Endothelial cell (in vitro differentiated cells): ENCODE measurements at regions not wholly inside any gene's neighbourhood (a gene's known extent, or its start where the extent isn't known, plus 50 kb on each side); places are given as distances from the start of the nearest gene placed in this dataset.

Source experiments
- DNase-seq: peaks from one replicate; pipeline ENCODE4 v3.0.0; 2021; ENCODE audit warnings: low spot score
- H3K27ac Mint-ChIP-seq: one replicate; pipeline ENCODE4 v1.8.0; 2021; ENCODE audit warnings: mixed read lengths, inconsistent platforms; ENCODE audit not compliant: unreplicated experiment
- H3K27me3 Mint-ChIP-seq: one replicate; pipeline ENCODE4 v1.8.0; 2021; ENCODE audit warnings: mild to moderate bottlenecking, moderate library complexity, mixed read lengths, inconsistent platforms; ENCODE audit not compliant: unreplicated experiment
- H3K36me3 Mint-ChIP-seq: one replicate; pipeline ENCODE4 v1.8.0; 2021; ENCODE audit warnings: mild to moderate bottlenecking, low read depth, mixed read lengths, inconsistent platforms; ENCODE audit not compliant: unreplicated experiment
- H3K4me1 Mint-ChIP-seq: one replicate; pipeline ENCODE4 v1.8.0; 2021; ENCODE audit warnings: mild to moderate bottlenecking, mixed read lengths, inconsistent platforms; ENCODE audit not compliant: unreplicated experiment
- H3K4me3 Mint-ChIP-seq: one replicate; pipeline ENCODE4 v1.8.0; 2021; ENCODE audit warnings: mild to moderate bottlenecking, mixed read lengths, inconsistent platforms; ENCODE audit not compliant: unreplicated experiment
- H3K9me3 Mint-ChIP-seq: one replicate; pipeline ENCODE4 v1.8.0; 2021; ENCODE audit warnings: mixed read lengths, inconsistent platforms; ENCODE audit not compliant: unreplicated experiment
- CTCF ChIP-seq: fragments of 200-600 bp; sonication (generic); IDR thresholded peaks from one replicate; pipeline ENCODE4 v1.5.0; 2021; ENCODE audit warnings: antibody characterized with exemption; ENCODE audit not compliant: unreplicated experiment

GRCh38 chrX:131782646-131783045 is 238.8 kb downstream of the OR13H1 start:
- Mint-ChIP-seq H3K36me3 (peaks cover 5% of the 10 kb centered on the region), H3K4me3 (no peak overlapping the region), H3K4me1 (no peaks in the 10 kb centered on the region), H3K9me3 (no peaks in the 10 kb centered on the region), H3K27me3 (no peaks in the 10 kb centered on the region), H3K27ac (no peak overlapping the region)
- DNase-seq: no peak
- TF ChIP-seq CTCF: no peak

DNA sequence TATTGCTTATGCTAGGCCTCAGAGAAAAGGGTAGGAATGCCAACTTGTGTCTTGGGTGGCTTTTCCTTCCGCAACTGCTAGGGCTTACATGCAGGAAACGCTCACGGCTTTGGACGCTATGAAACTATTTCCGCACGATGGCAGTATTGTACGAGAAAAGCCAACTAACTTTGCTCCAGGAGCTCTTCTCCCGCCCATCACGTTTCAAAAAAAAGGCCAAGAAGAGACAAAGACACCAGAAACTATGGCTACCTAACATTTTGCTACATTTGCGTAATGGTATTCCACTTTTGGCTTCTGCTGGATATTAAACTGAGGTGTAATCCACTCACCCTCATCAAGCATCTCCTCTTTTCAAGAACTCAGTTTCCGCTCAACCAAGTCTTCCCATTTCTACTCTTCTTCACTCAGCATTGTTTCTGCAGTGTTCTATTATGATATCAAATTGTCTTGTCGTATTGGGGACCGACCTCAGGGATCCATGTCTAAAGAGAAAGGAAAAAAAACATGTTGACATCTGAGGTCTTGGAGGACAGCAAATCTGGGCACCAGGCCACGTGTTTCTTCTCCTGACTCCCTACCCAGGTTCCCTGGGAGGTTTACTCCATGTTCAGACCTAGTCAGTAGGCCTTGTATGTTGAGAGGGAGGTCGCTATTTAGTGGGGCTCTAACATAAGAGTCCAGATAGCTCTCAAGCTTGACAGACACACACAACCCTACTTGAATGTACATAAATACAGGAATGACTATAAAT is 239.4 kb upstream of the STK26 start:
- H3K36me3 Mint-ChIP-seq: peaks cover 5% of the 10 kb centered on the region
- TF ChIP-seq CTCF: no peak
- H3K4me1 Mint-ChIP-seq: no peaks in the 10 kb centered on the region
- no peaks in the 10 kb centered on the region for H3K9me3 Mint-ChIP-seq
- no peak overlapping the region for H3K27ac Mint-ChIP-seq
- no peak for DNase-seq
- no peak overlapping the region for H3K4me3 Mint-ChIP-seq
- no peaks in the 10 kb centered on the region for H3K27me3 Mint-ChIP-seq

DNA sequence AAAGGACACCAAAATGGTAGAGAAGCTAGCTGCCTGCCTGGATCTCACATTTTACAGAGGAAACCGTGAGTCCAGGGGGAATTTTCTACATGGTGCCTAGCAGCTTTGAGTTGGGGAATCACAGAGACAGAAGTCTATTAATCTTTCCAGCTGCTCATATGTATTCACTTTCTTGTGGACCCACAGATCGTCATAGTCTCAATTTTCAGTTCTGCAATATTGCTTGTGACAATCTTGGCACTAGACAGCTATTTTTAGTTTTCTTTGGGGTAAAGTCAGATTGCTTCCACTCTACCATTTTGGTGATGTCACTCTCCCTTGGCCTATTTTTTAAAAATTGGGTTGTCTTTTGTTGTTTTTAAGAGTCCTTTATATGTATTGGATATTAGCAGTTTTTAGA is 233.4 kb upstream of the STK26 start:
- no peak for TF ChIP-seq CTCF
- Mint-ChIP-seq H3K4me1 (no peaks in the 10 kb centered on the region), H3K27ac (no peak overlapping the region), H3K9me3 (no peaks in the 10 kb centered on the region), H3K27me3 (no peaks in the 10 kb centered on the region), H3K36me3 (peaks cover 5% of the 10 kb centered on the region), H3K4me3 (no peak overlapping the region)
- no peak for DNase-seq

GRCh38 chrX:131791608-131792355 is 231.3 kb upstream of the STK26 start:
- TF ChIP-seq CTCF: no peak
- DNase-seq: no peak
- Mint-ChIP-seq H3K27ac (no peak overlapping the region), H3K36me3 (peaks cover 5% of the 10 kb centered on the region), H3K9me3 (no peaks in the 10 kb centered on the region), H3K27me3 (no peaks in the 10 kb centered on the region), H3K4me3 (no peak overlapping the region), H3K4me1 (no peaks in the 10 kb centered on the region)

DNA sequence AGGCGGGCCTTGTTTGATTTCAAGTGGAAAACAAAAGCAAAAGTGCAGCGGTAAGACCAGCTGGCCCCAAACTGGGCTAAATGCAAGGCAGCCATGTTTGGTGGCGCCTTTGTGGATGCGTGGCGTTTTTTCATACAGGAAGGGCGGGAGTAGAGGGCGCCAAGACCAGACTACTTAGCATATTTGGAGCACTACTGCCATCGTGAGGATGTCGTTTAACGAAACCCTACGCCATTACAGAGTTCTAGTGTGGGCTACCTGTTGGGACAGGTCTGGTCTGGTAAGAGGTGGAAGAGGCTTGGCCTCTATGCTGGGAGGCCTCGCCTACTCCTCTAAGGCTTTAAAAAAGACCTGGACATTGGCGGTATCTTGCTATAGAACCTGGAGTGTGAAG is 230.7 kb upstream of the STK26 start:
- no peaks in the 10 kb centered on the region for H3K27me3 Mint-ChIP-seq
- H3K27ac Mint-ChIP-seq: no peak overlapping the region
- no peak overlapping the region for H3K4me3 Mint-ChIP-seq
- DNase-seq: no peak
- no peaks in the 10 kb centered on the region for H3K9me3 Mint-ChIP-seq
- no peaks in the 10 kb centered on the region for H3K4me1 Mint-ChIP-seq
- H3K36me3 Mint-ChIP-seq: peaks cover 5% of the 10 kb centered on the region
- no peak for TF ChIP-seq CTCF
